ENCODE measurements at regions not wholly inside any gene's neighbourhood (a gene's known extent, or its start where the extent isn't known, plus 50 kb on each side); places are given as distances from the start of the nearest gene placed in this dataset.
"Not testable (repeated sequence)": the region's sequence is repeated elsewhere in the genome, so short reads cannot be mapped to it uniquely, and the experiment has no call there.

GRCh38 chr15:30688684-30689083 is 62.8 kb downstream of the ARHGAP11B start:
- not testable (repeated sequence) for DNase-seq (ENCODE audit: low read depth in 2 of 2, low spot score in 1 of 2)

GRCh38 chr15:30690153-30690552 is 64.2 kb downstream of the ARHGAP11B start:
- not testable (repeated sequence) for DNase-seq (ENCODE audit: low read depth in 2 of 2, low spot score in 1 of 2)

DNA sequence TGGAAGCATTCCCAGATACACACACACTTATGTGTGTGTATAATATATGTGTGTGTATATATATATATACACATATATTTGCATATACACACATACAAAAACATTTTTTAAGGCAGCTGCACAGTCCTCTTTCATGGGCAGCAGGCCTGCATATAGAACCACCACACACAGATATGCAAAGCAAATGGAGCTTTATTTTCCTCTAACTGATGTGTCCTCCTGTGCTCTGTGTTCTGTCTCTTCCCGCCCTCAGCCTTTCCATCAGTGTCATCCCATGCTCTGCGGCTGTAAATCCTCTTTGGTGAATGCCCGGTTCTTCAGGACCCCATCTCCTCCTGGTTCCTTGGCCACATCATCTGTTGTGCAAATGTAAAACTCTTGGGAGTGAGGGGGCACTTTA is 69.9 kb downstream of the ARHGAP11B start:
- DNase-seq (ENCODE audit: low read depth in 2 of 2, low spot score in 1 of 2), result not testable (repeated sequence)

DNA sequence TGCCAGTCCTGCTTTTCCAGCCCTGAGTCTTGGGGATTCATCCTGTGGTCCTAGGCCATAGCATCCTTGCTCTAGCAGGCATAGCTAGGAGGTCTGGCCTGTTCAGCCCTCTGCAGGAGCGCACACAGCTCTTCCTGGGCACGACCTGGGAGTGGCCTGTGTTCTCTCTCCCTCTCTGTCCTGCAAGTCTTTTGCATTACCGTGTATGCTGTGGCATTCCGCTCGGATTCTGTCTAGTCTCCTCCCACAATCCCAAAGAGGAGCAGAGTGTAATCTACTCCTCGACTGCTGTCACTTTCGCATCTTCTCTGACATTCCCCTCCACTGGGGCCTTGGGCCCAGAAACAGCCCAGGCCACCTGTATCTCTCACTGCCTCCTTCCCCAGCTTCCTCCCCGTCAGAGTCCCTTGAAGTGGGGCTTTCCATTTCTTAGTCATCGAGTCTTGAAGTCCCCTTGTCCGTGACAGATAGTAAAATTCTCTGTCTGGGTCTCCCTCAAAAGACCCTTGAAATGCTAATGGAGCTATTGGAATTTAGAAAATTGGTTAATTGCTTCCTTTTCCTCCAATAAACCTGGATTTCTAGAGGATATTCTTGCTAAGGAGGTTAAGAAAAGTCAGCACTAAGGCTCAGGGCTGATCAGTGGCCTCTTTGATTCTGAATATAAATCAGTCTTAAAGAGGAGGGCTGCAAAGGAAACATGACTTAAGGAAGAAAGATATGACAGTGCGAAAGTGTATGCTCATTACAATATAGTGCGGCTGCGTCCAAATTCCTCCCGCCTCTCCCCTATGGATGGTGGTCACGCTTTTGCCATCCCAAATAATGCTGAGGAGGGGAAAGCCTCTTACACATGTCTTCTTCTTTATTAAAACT is 70.7 kb downstream of the ARHGAP11B start:
- not testable (repeated sequence) for DNase-seq (ENCODE audit: low read depth in 2 of 2, low spot score in 1 of 2)

GRCh38 chr15:30697315-30697685 is 71.4 kb downstream of the ARHGAP11B start:
- DNase-seq (ENCODE audit: low read depth in 2 of 2, low spot score in 1 of 2), result not testable (repeated sequence)

GRCh38 chr15:30700006-30700597 is 74.2 kb downstream of the ARHGAP11B start:
- DNase-seq (ENCODE audit: low read depth in 2 of 2, low spot score in 1 of 2), result not testable (repeated sequence)

- not testable (repeated sequence) for DNase-seq (ENCODE audit: low read depth in 2 of 2, low spot score in 1 of 2)
These were observed 82.2 kb downstream of the ARHGAP11B start for GRCh38 chr15:30707976-30708685.

- not testable (repeated sequence) for DNase-seq (ENCODE audit: low read depth in 2 of 2, low spot score in 1 of 2)
These were observed 82.9 kb downstream of the ARHGAP11B start for GRCh38 chr15:30708809-30709208.

DNA sequence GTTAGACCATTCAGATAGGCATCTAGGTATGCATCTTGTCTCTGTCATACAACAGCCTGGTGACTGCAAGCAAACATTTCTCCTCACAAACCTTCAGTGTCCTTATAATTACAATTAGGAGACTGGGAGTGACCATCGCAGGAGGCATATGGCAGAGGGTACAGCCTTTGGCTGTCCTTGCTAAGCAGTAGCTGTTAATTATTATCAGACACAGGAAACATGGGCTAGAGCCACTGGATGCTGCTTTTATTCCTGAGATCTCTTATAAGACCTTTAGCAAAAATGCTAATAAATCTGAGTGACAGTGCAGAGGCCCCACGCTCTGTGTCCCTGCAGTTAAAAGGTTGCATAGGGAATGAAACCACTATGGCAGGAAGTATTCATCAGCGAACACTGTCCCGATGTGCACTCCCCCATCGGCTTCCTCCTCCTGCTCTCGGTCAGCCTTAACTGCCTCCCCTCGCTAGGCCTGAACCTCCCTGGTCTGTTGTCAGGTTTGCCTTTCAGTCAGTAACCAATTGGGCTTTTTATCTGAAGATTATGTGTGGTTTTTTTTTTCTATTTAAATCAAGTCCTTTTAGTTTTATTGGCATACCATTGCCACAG is 92.2 kb downstream of the ARHGAP11B start:
- DNase-seq (ENCODE audit: low read depth in 2 of 2, low spot score in 1 of 2), result not testable (repeated sequence)

GRCh38 chr15:30719363-30719762 is 93.4 kb downstream of the ARHGAP11B start:
- DNase-seq (ENCODE audit: low read depth in 2 of 2, low spot score in 1 of 2), result not testable (repeated sequence)

DNA sequence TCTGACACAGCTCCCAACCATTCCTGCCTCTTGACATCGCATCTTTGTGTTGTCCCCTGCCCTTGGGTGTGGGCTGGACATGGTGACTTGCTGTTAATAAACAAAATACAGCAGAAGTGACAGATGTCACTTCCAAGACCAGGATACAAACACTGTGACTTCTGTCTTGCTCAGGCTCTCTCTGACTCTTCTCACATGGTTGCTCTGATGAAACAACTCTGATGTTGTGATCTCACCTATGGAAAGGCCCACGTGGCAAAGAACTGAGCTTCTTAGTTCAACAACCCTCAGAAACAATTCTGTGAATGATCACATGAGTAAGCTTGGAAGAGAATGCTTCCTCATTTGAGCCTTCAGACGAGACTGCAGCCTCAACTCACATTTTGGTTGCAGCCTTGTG is 94.9 kb downstream of the ARHGAP11B start:
- not testable (repeated sequence) for DNase-seq (ENCODE audit: low read depth in 2 of 2, low spot score in 1 of 2)

DNA sequence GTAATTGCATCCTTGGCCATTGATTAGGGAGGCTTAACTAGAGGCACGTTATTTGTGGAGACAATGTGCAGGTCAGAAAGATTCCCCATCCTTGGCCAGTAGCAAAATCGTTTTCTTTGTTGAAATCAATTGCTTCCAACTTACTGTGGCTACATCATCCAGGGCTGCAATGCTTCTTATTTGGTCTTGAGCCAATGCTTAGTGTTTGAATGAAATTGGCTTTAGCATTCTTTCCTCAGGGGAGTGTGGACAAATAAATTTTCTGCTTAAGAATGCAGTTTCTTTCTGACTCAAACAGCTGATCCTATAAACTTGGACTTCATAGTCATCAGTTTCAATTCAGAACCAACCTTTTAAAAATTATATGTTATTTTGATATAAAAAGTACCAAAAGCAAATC is 95.6 kb downstream of the ARHGAP11B start:
- DNase-seq (ENCODE audit: low read depth in 2 of 2, low spot score in 1 of 2), result not testable (repeated sequence)

DNA sequence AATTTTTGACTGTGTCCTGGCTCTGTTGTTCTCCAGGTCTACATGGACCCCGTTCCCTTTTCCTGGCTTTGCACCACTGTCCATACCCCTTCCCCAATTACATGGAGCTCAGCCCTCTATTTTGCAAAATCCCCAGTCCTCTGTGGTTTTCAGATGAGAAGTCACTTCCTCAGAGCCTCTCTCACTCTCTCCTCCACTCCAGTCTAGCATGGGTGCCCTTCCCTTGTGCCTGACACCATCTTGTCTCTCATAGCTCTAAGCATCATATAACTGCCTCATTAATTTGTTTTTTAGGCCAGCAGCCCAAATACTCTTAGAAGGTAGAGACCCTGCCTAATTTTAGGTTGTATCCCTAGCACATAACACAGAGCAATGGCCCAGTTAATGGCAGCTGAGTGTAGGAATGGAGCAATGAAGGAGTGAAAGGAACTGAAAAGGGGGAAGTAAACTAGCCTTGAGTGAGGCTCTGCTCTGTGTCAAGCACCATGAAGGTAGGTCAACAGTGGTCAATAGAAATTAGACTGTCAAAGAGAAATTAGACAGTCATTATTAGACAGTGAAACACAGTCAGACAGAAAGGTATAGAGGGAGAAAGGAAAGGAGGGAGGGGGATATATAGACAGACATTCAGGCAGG is 97.7 kb downstream of the ARHGAP11B start:
- not testable (repeated sequence) for DNase-seq (ENCODE audit: low read depth in 2 of 2, low spot score in 1 of 2)

DNA sequence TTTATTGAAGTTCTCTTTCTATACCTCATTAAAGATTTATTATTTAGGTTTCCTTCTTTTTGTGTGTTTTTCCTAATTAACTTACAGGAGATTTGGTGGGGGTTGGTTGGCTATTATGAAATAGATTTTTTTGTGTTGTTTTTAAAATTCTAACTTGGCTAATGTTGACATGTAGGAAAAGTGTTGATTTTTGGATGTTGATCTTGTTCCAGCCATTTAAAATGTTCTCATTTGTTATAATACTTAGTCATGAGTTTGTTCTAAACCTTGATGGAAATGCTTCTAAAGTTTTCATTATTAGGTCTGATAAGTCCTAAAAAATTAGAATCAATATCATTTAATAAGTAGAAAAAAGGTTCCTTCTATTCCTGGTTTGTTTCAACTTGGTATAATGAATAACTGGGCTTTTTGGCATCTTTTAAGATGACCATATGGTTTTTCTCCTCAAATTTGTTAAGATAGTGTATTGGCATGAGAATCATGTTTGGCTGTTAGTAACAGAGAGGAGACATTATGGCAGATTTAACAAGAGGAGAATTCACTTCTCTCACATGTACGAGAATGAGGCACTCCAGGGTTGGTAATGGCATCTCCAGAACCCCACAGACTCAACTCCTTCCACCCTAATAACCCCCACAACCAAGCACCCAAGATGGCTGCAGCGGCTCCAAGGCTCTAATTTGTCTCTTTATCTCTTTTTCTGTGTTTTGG is 104.1 kb downstream of the ARHGAP11B start:
- not testable (repeated sequence) for DNase-seq (ENCODE audit: low read depth in 2 of 2, low spot score in 1 of 2)

- not testable (repeated sequence) for DNase-seq (ENCODE audit: low read depth in 2 of 2, low spot score in 1 of 2)
These were observed 104.7 kb downstream of the ARHGAP11B start for GRCh38 chr15:30730633-30731032.

- not testable (repeated sequence) for DNase-seq (ENCODE audit: low read depth in 2 of 2, low spot score in 1 of 2)
These were observed 106.2 kb downstream of the ARHGAP11B start for GRCh38 chr15:30732100-30732499.

- DNase-seq (ENCODE audit: low read depth in 2 of 2, low spot score in 1 of 2), result not testable (repeated sequence)
These were observed 110.1 kb downstream of the ARHGAP11B start for GRCh38 chr15:30735884-30736564.

DNA sequence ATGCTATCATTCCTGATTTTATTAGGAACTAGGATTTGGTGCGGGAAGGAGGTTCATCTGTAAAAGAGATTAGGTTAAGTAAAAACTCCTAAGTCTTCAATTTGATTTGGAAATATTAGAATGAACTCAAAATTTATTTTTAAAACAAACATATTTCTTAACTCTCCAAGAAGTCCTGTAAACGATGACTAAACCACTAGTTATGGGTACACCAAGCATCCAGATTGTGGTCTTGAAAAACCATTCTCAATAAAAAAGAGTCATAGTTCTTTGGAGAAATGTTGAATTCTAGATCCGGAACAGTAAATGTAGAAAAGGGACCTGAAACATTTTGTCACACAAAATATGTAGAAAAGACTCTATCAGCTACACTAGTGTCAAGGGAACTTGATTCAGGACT is 116.9 kb downstream of the ARHGAP11B start:
- DNase-seq (ENCODE audit: low read depth in 2 of 2, low spot score in 1 of 2), result not testable (repeated sequence)

DNA sequence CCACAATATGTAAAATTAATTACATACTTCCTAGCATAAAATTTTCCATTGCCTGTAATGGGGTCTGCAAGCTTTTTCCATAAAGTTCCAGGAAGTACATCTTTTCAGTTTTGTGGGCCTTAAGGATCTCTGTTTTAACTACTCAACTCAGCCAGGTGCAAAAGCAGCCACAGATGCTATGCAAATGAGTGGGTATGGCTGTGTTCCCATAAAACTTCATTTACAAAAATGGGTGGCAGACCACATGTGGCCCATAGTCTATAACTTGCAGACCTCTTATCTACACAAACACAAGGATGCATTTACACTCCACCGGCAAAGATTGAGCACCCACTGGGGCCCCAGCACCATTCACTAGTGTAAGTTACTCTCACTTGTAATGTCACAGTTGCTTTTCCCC is 123.1 kb downstream of the ARHGAP11B start:
- not testable (repeated sequence) for DNase-seq (ENCODE audit: low read depth in 2 of 2, low spot score in 1 of 2)
